DND-41 (cell line): ENCODE measurements at regions not wholly inside any gene's neighbourhood (a gene's known extent, or its start where the extent isn't known, plus 50 kb on each side); places are given as distances from the start of the nearest gene placed in this dataset.

Experiments
- CTCF ChIP-seq: IDR thresholded peaks from 2 replicates; pipeline ENCODE4 v1.5.1; 2012; ENCODE audit warnings: borderline replicate concordance, low read length, moderate library complexity, mild to moderate bottlenecking; ENCODE audit not compliant: poor library complexity, severe bottlenecking; ENCODE audit errors: extremely low read depth
- EZH2 ChIP-seq: IDR thresholded peaks from 3 replicates; pipeline ENCODE4 v1.6.1; 2012; ENCODE audit warnings: borderline replicate concordance, low read depth, mild to moderate bottlenecking, moderate library complexity, low read length, inconsistent platforms; ENCODE audit not compliant: severe bottlenecking

- TF ChIP-seq CTCF (no peak), EZH2 (no peak)
These were observed 180.4 kb upstream of the CDKN2B start for GRCh38 chr9:22189471-22189870.
